Upper lobe of left lung (tissue), 4 donors: ENCODE measurements at regions not wholly inside any gene's neighbourhood (a gene's known extent, or its start where the extent isn't known, plus 50 kb on each side); places are given as distances from the start of the nearest gene placed in this dataset.

ENCODE experiments used
- EP300 ChIP-seq, 4 donors: sonication (generic); formaldehyde crosslinking; IDR thresholded peaks; one replicate each; pipeline ENCODE4 v1.5.1; 2017; ENCODE audit warnings: antibody characterized with exemption in 4 of 4, control low read depth in 2 of 4
- POLR2A ChIP-seq, 4 donors: fragments of 450-650 bp; IDR thresholded peaks; one replicate each; pipeline ENCODE4 v1.5.1; 2016 to 2017; ENCODE audit warnings: antibody characterized with exemption in 4 of 4, mild to moderate bottlenecking in 2 of 4
- POLR2AphosphoS5 ChIP-seq, 2 donors: sonication (generic); formaldehyde crosslinking; IDR thresholded peaks; one replicate each; pipeline ENCODE4 v1.5.1; 2017; ENCODE audit warnings: antibody characterized with exemption in 2 of 2
- TF ChIP-seq, protein P1 (sequence below), 6 experiments: fragments of 450-650 bp in 4 of 6; fragments of 200-600 bp in 2 of 6; sonication (generic) in 2 of 6; IDR thresholded peaks; one replicate each; pipeline ENCODE4 v1.5.1; 2016 to 2019; ENCODE audit warnings: antibody characterized with exemption in 6 of 6

DNA sequence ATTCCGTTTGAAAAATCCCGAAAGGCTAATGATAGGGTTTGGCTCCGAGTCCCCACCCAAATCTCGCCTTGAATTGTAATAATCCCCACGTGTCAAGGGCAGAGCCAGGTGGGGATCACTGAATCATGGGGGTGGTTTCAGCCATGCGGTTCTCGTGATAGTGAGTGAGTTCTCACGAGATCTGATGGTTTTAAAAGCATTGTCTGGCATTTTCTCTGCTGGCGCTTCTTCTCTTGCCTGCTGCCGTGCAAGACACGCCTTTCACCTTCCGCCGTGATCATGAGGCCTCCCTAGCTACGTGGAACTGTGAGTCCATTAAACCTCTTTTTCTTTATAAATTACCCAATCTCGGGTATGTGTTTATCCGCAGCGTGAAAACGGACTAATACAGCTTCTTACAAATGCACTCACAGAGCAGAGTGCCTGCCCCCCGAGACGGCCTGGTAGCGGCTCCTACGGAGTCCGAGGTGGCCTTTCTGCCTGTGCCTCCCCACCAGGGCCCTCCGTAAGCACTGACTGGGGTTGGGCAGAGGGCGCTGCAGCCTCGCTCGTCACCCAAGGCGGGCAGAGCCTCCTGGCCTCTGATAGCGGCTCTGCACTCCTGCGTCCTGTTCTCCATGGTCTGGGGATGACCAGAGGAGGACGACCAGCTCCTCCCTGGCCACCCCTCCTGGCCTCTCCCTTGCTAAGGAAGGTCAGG lies 131.7 kb downstream of the FOXL1 start:
- TF ChIP-seq, protein P1, sequence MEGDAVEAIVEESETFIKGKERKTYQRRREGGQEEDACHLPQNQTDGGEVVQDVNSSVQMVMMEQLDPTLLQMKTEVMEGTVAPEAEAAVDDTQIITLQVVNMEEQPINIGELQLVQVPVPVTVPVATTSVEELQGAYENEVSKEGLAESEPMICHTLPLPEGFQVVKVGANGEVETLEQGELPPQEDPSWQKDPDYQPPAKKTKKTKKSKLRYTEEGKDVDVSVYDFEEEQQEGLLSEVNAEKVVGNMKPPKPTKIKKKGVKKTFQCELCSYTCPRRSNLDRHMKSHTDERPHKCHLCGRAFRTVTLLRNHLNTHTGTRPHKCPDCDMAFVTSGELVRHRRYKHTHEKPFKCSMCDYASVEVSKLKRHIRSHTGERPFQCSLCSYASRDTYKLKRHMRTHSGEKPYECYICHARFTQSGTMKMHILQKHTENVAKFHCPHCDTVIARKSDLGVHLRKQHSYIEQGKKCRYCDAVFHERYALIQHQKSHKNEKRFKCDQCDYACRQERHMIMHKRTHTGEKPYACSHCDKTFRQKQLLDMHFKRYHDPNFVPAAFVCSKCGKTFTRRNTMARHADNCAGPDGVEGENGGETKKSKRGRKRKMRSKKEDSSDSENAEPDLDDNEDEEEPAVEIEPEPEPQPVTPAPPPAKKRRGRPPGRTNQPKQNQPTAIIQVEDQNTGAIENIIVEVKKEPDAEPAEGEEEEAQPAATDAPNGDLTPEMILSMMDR (IDR thresholded peaks at IDR 0.05), result no peak
- TF ChIP-seq POLR2AphosphoS5 (IDR thresholded peaks at IDR 0.05) (no peak), POLR2A (IDR thresholded peaks at IDR 0.05) (no peak), EP300 (IDR thresholded peaks at IDR 0.05) (no peak)
